ENCODE measurements at regions not wholly inside any gene's neighbourhood (a gene's known extent, or its start where the extent isn't known, plus 50 kb on each side); places are given as distances from the start of the nearest gene placed in this dataset.

GRCh38 chr2:167891841-167892240 lies 355.6 kb downstream of the STK39 start:
- TF ChIP-seq RFX5 (IDR thresholded peaks at IDR 0.05; ENCODE audit: low read length) (no peak), USF2 (IDR thresholded peaks at IDR 0.05; ENCODE audit: borderline replicate concordance, low read depth, low read length) (no peak), CTCF (IDR thresholded peaks at IDR 0.05) (no peak), EP300 (IDR thresholded peaks at IDR 0.05; ENCODE audit: borderline replicate concordance in 1 of 2, low read depth in 1 of 2, low read length in 1 of 2) (no peak), RAD21 (IDR thresholded peaks at IDR 0.05; ENCODE audit: low read length) (no peak), CHD2 (IDR thresholded peaks at IDR 0.05; ENCODE audit: low read length, partially characterized antibody) (no peak), FOXJ3 (CRISPR knock-in tag; IDR thresholded peaks at IDR 0.05) (no peak), RCOR1 (IDR thresholded peaks at IDR 0.05; ENCODE audit: low read length) (no peak), EZH2phosphoT487 (IDR thresholded peaks at IDR 0.05; ENCODE audit: borderline replicate concordance, low read depth) (no peak), TAF1 (IDR thresholded peaks at IDR 0.05; ENCODE audit: borderline replicate concordance, low read depth, low read length) (no peak), POLR2AphosphoS5 (IDR thresholded peaks at IDR 0.05; ENCODE audit: low read depth, low read length) (no peak)

Data from SK-N-SH (cell line).